GM19043 (cell line): ENCODE measurements at regions not wholly inside any gene's neighbourhood (a gene's known extent, or its start where the extent isn't known, plus 50 kb on each side); places are given as distances from the start of the nearest gene placed in this dataset.
"Not testable (repeated sequence)": the region's sequence is repeated elsewhere in the genome, so short reads cannot be mapped to it uniquely, and the experiment has no call there.

Source experiments
- ATAC-seq: cut with Tn5 transposase; IDR thresholded peaks from one replicate; pipeline ENCODE4 v1.9.1; 2021; ENCODE audit warnings: low read depth; ENCODE audit not compliant: unreplicated experiment

GRCh38 chr2:122565364-122565763 lies 809.9 kb downstream of the TSN start:
- ATAC-seq = no peak

GRCh38 chr2:122570641-122571040 lies 815.2 kb downstream of the TSN start:
- no peak for ATAC-seq

- not testable (repeated sequence) for ATAC-seq
Measured at GRCh38 chr2:122571471-122571870, 816.0 kb downstream of the TSN start.

DNA sequence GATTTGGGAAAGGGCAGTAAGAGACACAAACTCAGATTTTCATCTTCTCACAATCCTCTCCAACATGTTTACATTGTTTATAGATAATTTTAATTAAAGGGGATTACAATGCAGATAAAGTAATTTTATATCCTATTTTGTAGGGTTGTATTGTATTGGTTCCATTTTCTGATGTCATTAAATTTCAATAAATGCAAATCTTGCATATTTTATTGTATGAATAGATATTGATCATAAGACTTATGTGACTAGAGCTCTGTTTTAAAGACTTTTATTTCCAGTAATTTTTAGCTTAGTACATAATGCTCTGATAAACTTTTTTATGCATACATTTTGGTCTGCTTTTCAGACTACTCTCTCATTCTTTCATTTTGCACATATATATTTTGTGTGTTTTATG lies 819.6 kb downstream of the TSN start:
- no peak for ATAC-seq

GRCh38 chr2:122583159-122583917 lies 827.9 kb downstream of the TSN start:
- no peak for ATAC-seq

DNA sequence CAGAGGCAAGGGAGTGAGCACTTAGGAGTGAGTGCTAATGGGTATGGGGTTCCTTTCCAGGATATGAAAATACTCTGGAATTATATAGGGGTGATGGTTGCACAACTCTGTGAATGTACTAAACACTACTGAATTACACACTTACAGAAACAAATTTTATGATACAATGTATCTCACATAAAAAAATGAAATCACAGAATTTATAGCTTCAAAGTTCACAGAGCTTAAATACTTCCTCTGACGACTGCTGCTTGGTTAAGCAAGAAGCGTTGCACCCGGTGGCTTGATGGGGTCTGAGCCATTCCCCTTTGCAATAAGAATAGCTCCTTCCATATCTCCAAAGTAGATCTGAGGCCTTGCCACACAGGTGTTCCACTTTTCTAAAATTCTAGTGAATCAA lies 835.1 kb downstream of the TSN start:
- no peak for ATAC-seq

GRCh38 chr2:122595065-122595464 lies 839.6 kb downstream of the TSN start:
- ATAC-seq = no peak

GRCh38 chr2:122596598-122596997 lies 841.1 kb downstream of the TSN start:
- ATAC-seq = no peak

- no peak for ATAC-seq
Measured at GRCh38 chr2:122598784-122599183, 843.3 kb downstream of the TSN start.

- ATAC-seq = no peak
Measured at GRCh38 chr2:122610948-122611609, 855.6 kb downstream of the TSN start.

- no peak for ATAC-seq
Measured at GRCh38 chr2:122622934-122623333, 867.5 kb downstream of the TSN start.

DNA sequence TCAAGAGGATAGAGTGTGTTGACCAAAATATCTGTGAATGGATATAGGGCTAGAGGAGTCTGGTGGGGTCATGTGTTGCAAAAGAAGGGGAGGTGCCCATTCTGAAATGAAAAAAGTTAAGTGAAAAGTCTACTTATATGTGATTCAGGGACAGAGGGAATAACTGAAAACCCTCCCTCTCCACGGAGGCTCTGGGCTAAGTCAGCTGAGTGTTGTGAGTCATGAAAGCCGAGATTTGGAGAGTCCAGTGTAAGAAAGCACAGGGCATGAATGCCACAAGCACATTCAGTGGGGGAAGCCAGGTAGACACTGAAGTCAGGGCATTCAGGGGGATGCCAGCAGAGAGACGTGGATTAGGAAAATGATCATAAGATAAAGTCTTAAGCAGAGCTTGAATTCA lies 871.9 kb downstream of the TSN start:
- no peak for ATAC-seq

DNA sequence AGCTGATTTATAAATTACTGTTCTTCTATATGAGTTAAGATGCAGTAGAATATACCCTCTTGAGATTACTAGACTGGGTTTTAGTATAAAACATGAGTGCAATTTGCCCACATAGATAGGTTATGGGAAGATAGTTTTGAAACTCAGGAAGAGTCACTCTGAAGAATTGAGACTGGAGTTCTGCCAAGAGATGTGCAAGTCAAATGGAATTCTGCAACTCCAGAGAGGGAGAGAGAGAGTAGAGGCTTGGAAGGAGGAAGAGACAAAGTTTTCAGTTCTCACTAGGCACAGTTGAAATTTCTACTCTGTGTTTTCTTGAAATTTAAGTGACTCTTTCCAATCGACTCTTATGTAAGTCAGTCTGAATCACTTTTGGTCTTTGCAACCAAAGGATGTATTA lies 878.8 kb downstream of the TSN start:
- ATAC-seq = no peak

DNA sequence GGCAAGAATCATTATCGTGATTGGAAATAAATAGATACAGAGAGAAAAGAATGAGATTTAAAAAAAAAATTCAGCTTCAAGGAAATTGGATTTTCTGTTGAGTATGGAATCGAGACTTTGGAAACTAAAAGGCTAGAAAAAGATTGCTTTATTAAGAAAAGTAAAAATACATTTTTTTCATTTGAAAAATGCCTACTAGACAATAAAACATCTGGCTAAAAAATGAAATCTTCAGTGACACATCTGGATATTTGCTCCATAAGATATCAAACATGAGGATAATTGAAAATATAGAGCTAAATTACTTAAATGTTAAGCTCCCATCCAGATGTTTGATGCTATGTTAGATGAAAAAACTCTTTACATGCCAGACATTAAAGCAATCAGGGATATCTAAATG lies 879.5 kb downstream of the TSN start:
- ATAC-seq = no peak

GRCh38 chr2:122635686-122636085 lies 880.2 kb downstream of the TSN start:
- ATAC-seq = no peak

DNA sequence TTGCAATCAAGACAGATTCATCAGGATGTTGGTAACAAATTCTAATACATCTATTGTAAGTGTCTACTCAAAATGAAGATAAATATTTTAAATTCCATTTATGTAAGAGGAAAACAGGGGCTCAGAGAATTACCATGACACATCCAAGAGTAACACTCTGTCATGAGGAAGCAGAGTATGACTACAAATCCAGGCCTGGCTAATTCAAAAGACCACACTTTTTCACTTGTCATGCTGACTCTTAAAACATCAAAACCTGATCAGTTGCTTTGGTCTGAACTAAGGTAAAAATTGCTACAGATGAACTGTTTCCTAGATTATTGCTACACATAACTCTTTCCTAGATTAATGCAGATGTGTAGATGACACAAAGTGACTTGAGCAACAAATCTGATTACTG lies 880.6 kb downstream of the TSN start:
- ATAC-seq = no peak

DNA sequence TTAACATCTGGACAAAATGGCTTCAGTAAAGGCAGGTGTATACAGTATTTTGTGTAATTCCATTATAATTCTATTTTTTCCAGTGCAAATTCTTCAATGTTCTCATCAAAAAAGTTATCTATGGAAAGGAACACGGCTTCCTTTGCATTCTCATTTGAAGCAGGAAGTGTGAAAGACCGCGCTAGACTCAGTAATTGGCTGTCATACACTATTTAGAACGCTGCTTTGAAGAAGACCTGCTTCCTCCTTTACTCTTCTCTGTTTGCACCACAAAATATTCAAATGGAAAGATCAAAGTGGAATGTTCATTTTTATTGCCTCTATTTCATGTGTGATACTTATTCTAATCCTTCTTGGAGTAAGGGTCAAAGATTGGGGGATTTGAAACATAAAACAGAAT lies 883.7 kb downstream of the TSN start:
- no peak for ATAC-seq

GRCh38 chr2:122639711-122640110 lies 884.3 kb downstream of the TSN start:
- no peak for ATAC-seq

DNA sequence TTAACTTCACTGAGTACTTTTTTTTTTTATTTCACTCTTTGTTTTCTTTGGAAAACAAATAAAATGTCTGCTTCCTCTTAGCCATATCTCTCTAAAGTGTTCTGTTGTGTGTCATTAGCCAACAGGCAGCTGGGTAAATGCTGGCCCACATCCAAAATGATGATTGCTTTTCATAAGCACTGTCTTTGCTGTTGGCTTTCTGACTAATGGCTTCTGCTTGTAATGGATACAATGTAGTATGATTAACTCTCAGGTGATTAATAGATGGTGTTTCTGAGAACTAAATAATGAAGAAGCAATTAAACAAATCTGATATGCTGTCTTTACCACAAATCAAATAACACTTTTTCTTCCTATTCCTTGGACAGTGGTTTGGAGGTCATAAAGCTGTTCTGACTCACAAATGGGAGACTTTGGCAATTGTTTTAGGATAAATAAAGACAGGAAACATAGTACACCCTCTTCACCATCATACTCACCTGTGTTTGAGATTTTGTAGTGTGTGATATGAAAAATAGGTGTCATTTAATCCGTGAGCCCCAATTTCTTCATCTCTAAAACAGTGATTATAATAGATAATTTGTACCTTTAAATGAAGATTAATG lies 888.4 kb downstream of the TSN start:
- ATAC-seq = no peak

GRCh38 chr2:122651236-122651635 lies 895.8 kb downstream of the TSN start:
- ATAC-seq = no peak

- no peak for ATAC-seq
Measured at GRCh38 chr2:122651780-122652179, 896.3 kb downstream of the TSN start.

DNA sequence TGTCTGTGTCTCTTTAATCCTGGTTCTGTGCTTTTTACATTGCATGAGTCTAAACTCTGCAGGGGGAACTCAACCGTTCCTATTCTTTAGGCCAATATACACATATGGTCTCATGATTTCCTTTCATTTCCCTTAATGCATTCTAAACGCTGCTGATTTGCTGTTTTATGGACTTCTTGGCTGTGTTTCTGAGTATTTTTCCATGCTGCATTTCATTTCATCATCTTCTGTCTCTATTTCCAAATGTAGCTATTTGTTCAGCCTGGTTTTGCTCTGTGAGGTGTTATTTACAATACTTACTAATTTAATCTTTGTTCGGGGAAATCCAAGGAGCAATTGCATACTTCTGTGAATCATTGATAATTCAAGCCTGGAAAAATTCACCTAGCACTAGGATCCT lies 897.2 kb downstream of the TSN start:
- no peak for ATAC-seq
